ENCODE measurements at regions not wholly inside any gene's neighbourhood (a gene's known extent, or its start where the extent isn't known, plus 50 kb on each side); places are given as distances from the start of the nearest gene placed in this dataset.
"Not testable (repeated sequence)": the region's sequence is repeated elsewhere in the genome, so short reads cannot be mapped to it uniquely, and the experiment has no call there.

DNA sequence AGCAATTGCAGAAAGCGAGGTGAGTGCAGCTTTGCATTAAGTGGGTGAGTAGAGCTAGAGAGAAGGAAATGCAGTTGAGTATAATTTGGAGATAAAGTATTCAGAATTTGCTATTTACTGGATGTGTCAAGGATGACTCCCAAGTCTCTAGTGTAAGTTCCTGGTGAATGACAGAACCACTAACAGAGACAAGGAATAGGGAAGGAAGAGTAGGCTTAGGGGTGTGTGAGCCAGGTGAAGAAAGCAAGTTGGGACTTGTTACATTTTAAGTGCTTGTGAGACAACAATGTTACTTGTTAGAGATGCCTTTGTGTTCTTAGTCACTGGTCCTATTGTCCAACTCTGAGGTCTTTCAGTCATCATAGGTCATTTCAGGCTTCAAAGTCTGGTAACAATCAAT is 70.8 kb downstream of the TBC1D26 start:
- not testable (repeated sequence) for DNase-seq (ENCODE audit: low spot score); ATAC-seq; H3K36me3 Mint-ChIP-seq; H3K4me3 Mint-ChIP-seq; H3K4me1 Mint-ChIP-seq (ENCODE audit: low read depth in 2 of 2); H3K27me3 Mint-ChIP-seq; H3K9me3 Mint-ChIP-seq; H3K27ac Mint-ChIP-seq

DNA sequence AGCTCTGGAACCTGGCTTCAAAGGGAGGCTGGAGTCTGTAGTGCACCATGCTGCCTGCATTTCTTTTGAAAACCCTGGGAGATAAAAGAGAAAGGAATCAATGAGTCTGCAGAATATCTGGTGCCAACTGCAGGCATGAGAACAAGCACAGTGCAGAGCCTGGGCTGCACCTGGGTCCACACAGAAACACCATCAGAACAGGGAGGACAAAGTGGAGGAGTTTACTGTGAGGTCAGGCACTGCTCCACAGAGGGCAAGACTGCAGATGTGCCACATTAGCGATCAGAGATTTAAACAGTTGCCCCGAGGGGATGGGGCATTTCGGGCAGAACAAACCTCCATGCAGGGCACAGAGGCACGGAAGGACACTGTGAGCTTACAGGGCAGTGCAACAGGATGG is 74.7 kb downstream of the TBC1D26 start:
- not testable (repeated sequence) for DNase-seq (ENCODE audit: low spot score); H3K9me3 Mint-ChIP-seq; H3K27me3 Mint-ChIP-seq; H3K27ac Mint-ChIP-seq; H3K36me3 Mint-ChIP-seq; H3K4me1 Mint-ChIP-seq (ENCODE audit: low read depth in 2 of 2); ATAC-seq; H3K4me3 Mint-ChIP-seq

DNA sequence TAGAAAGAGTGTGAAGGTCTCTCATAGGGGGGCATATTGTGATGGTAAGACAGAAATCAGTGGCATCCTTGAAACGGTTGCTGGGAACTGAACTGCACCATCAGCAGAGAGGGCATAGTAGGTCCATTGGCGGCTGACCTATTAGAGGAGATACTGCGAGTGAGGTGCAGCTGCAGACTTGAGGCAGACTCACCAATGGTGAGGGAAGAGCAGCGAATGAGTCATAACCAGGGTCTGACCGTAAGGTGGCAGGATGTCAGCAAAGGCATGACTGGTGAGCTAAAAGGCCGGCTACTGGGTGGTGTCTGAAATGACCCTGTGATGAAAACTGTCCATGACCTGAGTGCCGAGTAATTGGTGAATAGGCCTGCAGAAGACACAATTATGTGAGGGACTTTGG is 81.3 kb downstream of the TBC1D26 start:
- not testable (repeated sequence) for DNase-seq (ENCODE audit: low spot score); H3K4me3 Mint-ChIP-seq; H3K27me3 Mint-ChIP-seq; H3K36me3 Mint-ChIP-seq; H3K9me3 Mint-ChIP-seq; ATAC-seq; H3K4me1 Mint-ChIP-seq (ENCODE audit: low read depth in 2 of 2); H3K27ac Mint-ChIP-seq

DNA sequence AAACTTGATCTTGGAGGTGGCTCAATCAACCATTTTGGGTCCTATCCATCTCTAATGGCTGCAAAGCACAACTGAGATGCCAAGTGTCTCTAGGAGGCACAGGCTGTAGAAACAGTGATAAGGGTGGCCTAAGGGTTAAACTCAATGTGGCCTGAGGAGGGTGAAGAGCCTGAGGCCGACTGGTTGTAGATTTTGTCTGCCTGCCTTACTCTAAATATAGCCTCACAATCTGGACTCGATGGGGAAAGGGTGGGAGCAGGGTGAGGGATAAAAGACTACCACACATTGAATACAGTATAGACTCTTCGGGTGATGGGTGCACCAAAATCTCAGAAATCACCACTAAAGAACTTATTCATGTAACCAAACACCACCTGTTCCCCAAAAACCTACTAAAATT is 81.9 kb downstream of the TBC1D26 start:
- H3K27ac Mint-ChIP-seq; H3K36me3 Mint-ChIP-seq; H3K4me3 Mint-ChIP-seq; H3K9me3 Mint-ChIP-seq; H3K27me3 Mint-ChIP-seq; ATAC-seq; H3K4me1 Mint-ChIP-seq (ENCODE audit: low read depth in 2 of 2); DNase-seq (ENCODE audit: low spot score): not testable (repeated sequence)

- H3K9me3 Mint-ChIP-seq; H3K36me3 Mint-ChIP-seq; H3K27ac Mint-ChIP-seq; ATAC-seq; H3K4me1 Mint-ChIP-seq (ENCODE audit: low read depth in 2 of 2); DNase-seq (ENCODE audit: low spot score); H3K27me3 Mint-ChIP-seq; H3K4me3 Mint-ChIP-seq: not testable (repeated sequence)
Measured at GRCh38 chr17:15817861-15818260, 85.8 kb downstream of the TBC1D26 start.

DNA sequence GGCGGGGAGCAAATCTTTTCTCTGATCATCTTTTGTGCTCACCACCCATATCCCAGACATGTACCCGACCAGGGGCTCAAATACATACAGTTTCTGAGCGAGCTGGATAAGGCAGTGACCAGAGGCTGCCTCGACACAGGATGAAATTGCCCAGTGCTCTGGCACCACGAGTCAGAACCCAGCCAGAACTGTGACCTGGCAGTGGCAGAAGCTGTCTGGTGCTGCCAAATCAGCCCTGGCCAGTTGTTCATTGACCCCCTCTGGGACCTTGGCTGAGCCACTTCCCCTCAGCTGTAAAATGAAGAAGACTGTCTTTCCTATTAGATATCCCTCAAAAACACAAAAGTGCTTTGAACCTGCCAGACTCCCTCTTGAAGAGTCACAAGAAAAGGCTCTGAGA is 90.2 kb downstream of the TBC1D26 start:
- not testable (repeated sequence) for H3K4me1 Mint-ChIP-seq (ENCODE audit: low read depth in 2 of 2); H3K27ac Mint-ChIP-seq; DNase-seq (ENCODE audit: low spot score); H3K36me3 Mint-ChIP-seq; H3K4me3 Mint-ChIP-seq; H3K9me3 Mint-ChIP-seq
- peak in 1 of 2 donors; percentile 9 for ATAC-seq
- H3K27me3 Mint-ChIP-seq: peaks cover 6 to 14% of the 10 kb centered on the region in 2 donors

GRCh38 chr17:15828727-15829314 is 96.7 kb downstream of the TBC1D26 start:
- H3K27me3 Mint-ChIP-seq: peaks cover 19 to 22% of the 10 kb centered on the region in 2 donors
- H3K27ac Mint-ChIP-seq: not testable (repeated sequence)

DNA sequence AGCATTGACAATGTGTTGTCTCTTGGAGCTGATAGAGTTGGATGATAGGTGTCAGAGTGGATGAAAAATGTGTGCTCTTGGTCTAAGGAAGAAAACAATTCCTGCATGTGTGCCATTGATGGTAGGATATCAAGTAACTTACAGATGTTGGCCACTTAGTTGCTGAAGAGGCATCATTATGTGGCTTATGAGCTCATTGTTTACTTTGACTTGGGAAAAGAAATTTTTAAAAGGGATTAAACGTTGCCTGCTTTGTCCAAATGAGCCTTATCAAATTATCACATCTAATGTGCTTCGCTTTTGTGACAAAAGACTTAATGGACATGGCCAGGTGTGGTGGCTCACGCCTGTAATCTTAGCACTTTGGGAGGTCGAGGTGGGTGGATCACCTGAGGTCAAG is 98.1 kb downstream of the TBC1D26 start:
- H3K9me3 Mint-ChIP-seq; ATAC-seq; DNase-seq (ENCODE audit: low spot score); H3K27ac Mint-ChIP-seq; H3K4me3 Mint-ChIP-seq; H3K36me3 Mint-ChIP-seq: not testable (repeated sequence)
- Mint-ChIP-seq H3K4me1 (ENCODE audit: low read depth in 2 of 2) (peaks cover 4 to 17% of the 10 kb centered on the region in 2 donors), H3K27me3 (peaks cover 15 to 16% of the 10 kb centered on the region in 2 donors)

More at GRCh38 chr17:15828727-15829314, 96.7 kb downstream of the TBC1D26 start:
- not testable (repeated sequence) for H3K36me3 Mint-ChIP-seq, H3K4me3 Mint-ChIP-seq, H3K9me3 Mint-ChIP-seq
- H3K4me1 Mint-ChIP-seq (ENCODE audit: low read depth in 2 of 2): peaks cover 4 to 16% of the 10 kb centered on the region in 2 donors
- DNase-seq (ENCODE audit: low spot score): peak; percentile 75
- peak; percentile 83 to 89 for ATAC-seq

GRCh38 chr17:15831182-15831581 is 99.1 kb downstream of the TBC1D26 start:
- not testable (repeated sequence) for DNase-seq (ENCODE audit: low spot score); H3K36me3 Mint-ChIP-seq; H3K9me3 Mint-ChIP-seq; H3K27ac Mint-ChIP-seq; H3K4me3 Mint-ChIP-seq
- ATAC-seq: peak; percentile 66 to 79
- H3K4me1 Mint-ChIP-seq (ENCODE audit: low read depth in 2 of 2): peaks cover 4 to 17% of the 10 kb centered on the region in 2 donors
- peaks cover 15 to 16% of the 10 kb centered on the region in 2 donors for H3K27me3 Mint-ChIP-seq

GRCh38 chr17:15832921-15833480 is 100.9 kb downstream of the TBC1D26 start:
- not testable (repeated sequence) for H3K4me3 Mint-ChIP-seq; DNase-seq (ENCODE audit: low spot score); H3K27ac Mint-ChIP-seq; H3K9me3 Mint-ChIP-seq; H3K36me3 Mint-ChIP-seq
- ATAC-seq: peak in 1 of 2 donors; percentile 62
- peaks cover 8 to 13% of the 10 kb centered on the region in 2 donors for H3K27me3 Mint-ChIP-seq
- H3K4me1 Mint-ChIP-seq (ENCODE audit: low read depth in 2 of 2): peaks cover 4 to 17% of the 10 kb centered on the region in 2 donors

- H3K4me1 Mint-ChIP-seq (ENCODE audit: low read depth in 2 of 2): peaks cover 4 to 14% of the 10 kb centered on the region in 2 donors
- H3K9me3 Mint-ChIP-seq; DNase-seq (ENCODE audit: low spot score); H3K4me3 Mint-ChIP-seq; H3K27ac Mint-ChIP-seq; H3K27me3 Mint-ChIP-seq; H3K36me3 Mint-ChIP-seq: not testable (repeated sequence)
- ATAC-seq: peak in 1 of 2 donors; percentile 31
Measured at GRCh38 chr17:15833890-15834289, 101.8 kb downstream of the TBC1D26 start.

DNA sequence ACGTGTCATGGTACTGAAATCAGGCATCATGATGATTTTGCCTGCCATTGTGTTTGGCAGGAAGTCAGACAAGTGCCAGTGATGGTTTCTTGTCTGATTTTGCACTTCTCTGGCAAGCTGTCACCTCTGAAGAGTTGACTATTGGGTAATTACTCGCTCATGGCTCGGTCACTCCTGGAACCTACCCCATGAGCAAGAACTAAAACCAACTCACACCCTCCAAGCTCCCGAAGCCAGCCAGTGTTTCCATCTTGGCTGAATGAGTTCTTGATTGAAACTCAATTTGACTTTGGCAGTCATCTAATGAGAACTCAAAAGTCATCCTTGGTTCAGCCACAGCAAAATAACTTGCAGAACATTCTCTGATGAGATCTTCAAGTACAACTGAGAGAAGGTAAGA is 103.4 kb downstream of the TBC1D26 start:
- H3K36me3 Mint-ChIP-seq; H3K9me3 Mint-ChIP-seq; DNase-seq (ENCODE audit: low spot score); H3K4me3 Mint-ChIP-seq; H3K27me3 Mint-ChIP-seq; H3K27ac Mint-ChIP-seq: not testable (repeated sequence)
- peak in 1 of 2 donors; percentile 61 for ATAC-seq
- peaks cover 4 to 13% of the 10 kb centered on the region in 2 donors for H3K4me1 Mint-ChIP-seq (ENCODE audit: low read depth in 2 of 2)

DNA sequence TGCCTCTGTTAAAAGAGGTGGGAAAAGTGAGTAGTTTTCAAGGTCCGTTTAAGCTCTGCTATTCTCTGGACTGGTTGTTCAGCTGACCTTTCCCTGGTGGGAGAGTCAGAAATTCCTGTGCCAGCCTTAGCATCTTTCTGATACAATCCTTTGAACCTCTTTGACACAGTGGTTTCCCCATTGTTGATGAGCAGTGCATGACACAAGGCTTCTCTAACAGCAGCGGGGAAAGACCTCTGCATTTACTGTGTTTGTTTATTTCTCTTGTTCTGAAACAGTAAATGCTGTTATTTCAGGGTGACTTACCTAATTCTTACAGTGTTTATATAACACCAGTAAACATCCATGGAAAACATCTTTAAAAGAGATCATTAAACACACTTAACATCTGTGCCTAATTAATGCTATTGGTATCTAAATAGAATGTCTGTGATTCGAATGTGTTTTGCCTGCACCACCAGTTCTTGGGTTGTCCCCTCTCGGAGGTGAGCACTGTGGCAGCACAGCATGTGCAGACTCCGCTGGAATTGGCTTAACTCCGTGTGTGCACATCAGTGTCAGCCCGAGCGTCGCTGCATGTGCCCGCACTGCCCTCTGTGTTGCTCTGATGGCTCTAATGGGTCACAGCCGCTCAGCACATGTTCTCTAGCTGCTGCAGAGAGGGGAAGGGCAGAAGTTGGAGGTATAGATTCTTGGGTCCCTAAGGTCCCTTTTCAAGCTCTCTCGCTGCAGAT is 104.3 kb downstream of the TBC1D26 start:
- not testable (repeated sequence) for H3K4me3 Mint-ChIP-seq; H3K27me3 Mint-ChIP-seq; H3K9me3 Mint-ChIP-seq; ATAC-seq; H3K36me3 Mint-ChIP-seq; H3K27ac Mint-ChIP-seq; DNase-seq (ENCODE audit: low spot score)
- H3K4me1 Mint-ChIP-seq (ENCODE audit: low read depth in 2 of 2): peaks cover 2 to 11% of the 10 kb centered on the region in 2 donors

DNA sequence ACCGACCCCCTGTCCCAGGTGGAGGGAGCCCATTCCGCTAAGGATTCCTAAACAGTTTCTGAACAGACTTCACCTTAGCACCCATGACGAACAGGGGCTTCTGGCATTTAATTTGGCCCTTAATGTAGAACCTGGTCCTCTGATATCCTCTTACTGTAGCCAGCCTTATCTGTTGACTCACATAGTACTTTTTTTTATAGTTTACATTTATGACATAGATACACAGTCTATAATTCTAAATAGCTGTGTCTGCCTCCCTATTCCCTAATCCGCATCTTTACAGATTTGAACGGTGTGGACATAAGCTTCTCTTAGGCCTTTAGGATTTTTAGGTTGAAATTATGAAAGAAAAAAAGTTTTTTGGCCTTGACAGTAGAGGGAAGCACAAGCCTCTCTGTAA is 104.9 kb downstream of the TBC1D26 start:
- not testable (repeated sequence) for DNase-seq (ENCODE audit: low spot score); H3K36me3 Mint-ChIP-seq; H3K9me3 Mint-ChIP-seq; H3K4me1 Mint-ChIP-seq (ENCODE audit: low read depth in 2 of 2); H3K27ac Mint-ChIP-seq; H3K4me3 Mint-ChIP-seq; ATAC-seq; H3K27me3 Mint-ChIP-seq
